HEK293 (cell line): ENCODE measurements at regions not wholly inside any gene's neighbourhood (a gene's known extent, or its start where the extent isn't known, plus 50 kb on each side); places are given as distances from the start of the nearest gene placed in this dataset.

Source experiments
- KLF8 ChIP-seq: fragments of 450-650 bp; formaldehyde crosslinking; IDR thresholded peaks from 2 replicates; pipeline ENCODE4 v1.5.1; 2016; ENCODE audit warnings: missing biosample characterization, missing genetic modification characterization
- ZIC2 ChIP-seq: fragments of 450-650 bp; formaldehyde crosslinking; IDR thresholded peaks from 2 replicates; pipeline ENCODE4 v1.5.1; 2016; ENCODE audit warnings: missing biosample characterization, missing genetic modification characterization
- ZNF394 ChIP-seq: fragments of 450-650 bp; formaldehyde crosslinking; IDR thresholded peaks from 2 replicates; pipeline ENCODE4 v1.5.1; 2016; ENCODE audit warnings: missing biosample characterization, missing genetic modification characterization, mild to moderate bottlenecking, moderate library complexity, borderline replicate concordance
- TF ChIP-seq, protein P1 (sequence below): fragments of 450-650 bp; formaldehyde crosslinking; IDR thresholded peaks from 2 replicates; pipeline ENCODE4 v1.5.1; 2016; ENCODE audit warnings: missing biosample characterization, missing genetic modification characterization

DNA sequence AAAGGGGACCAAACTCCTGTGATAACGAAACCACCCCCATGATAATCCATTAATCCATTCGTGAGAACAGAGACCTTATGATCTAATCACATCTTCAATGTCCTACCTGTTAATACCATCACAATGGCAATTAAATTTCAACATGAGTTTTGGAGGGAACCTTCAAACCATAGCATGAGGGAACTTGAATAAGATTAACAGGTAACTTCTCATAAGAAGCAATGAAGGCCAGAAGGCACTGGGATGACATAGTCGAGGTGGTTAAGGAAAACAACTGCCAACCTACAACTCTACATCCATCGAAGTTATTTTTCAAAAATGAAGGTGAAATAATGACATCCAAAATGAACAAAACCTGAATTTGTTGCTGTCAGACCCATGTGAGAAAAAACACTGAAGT, 478.9 kb downstream of the EDEM1 start:
- TF ChIP-seq KLF8 (tag by site-specific recombination), result no peak
- no peak for TF ChIP-seq ZNF394 (tag by site-specific recombination)
- TF ChIP-seq, protein P1, sequence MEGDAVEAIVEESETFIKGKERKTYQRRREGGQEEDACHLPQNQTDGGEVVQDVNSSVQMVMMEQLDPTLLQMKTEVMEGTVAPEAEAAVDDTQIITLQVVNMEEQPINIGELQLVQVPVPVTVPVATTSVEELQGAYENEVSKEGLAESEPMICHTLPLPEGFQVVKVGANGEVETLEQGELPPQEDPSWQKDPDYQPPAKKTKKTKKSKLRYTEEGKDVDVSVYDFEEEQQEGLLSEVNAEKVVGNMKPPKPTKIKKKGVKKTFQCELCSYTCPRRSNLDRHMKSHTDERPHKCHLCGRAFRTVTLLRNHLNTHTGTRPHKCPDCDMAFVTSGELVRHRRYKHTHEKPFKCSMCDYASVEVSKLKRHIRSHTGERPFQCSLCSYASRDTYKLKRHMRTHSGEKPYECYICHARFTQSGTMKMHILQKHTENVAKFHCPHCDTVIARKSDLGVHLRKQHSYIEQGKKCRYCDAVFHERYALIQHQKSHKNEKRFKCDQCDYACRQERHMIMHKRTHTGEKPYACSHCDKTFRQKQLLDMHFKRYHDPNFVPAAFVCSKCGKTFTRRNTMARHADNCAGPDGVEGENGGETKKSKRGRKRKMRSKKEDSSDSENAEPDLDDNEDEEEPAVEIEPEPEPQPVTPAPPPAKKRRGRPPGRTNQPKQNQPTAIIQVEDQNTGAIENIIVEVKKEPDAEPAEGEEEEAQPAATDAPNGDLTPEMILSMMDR (tag by site-specific recombination), result no peak
- no peak for TF ChIP-seq ZIC2 (tag by site-specific recombination)
